Stimulated activated CD4-positive, alpha-beta T cell treated with anti-CD3 and anti-CD28 coated beads, Interleukin-4, amount 100 ng/mL, for 24 hours (primary cell): ENCODE measurements at regions not wholly inside any gene's neighbourhood (a gene's known extent, or its start where the extent isn't known, plus 50 kb on each side); places are given as distances from the start of the nearest gene placed in this dataset.

ENCODE experiments used
- DNase-seq: peaks from one replicate; pipeline ENCODE4 v3.0.0-alpha.2; 2020

- no peak for DNase-seq
These were observed 176.9 kb upstream of the GGTLC1 start for GRCh38 chr20:24165301-24166122.

GRCh38 chr20:24164360-24164759, 175.8 kb upstream of the GGTLC1 start:
- DNase-seq: peak; percentile 21

GRCh38 chr20:24163506-24163905, 174.9 kb upstream of the GGTLC1 start:
- DNase-seq: no peak

GRCh38 chr20:24160563-24161281, 172.1 kb upstream of the GGTLC1 start:
- no peak for DNase-seq

DNA sequence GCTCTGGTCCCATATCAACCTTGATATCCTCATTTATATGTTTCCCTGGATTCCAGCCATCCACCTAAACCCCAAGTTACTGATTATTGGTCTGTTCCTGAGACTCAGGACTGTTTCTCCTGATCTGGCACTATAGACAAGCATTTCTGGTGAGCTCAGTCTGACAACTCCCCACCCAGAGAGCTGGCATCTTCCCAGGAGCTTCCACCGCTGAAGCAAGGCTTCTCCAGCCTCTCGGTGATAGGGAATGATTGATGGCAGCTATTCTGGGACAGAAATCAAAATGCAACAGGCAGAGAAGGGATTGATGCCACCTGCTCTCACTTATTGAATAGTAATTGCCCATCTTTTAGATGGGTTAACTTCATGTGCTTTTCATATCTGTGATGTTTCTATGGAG, 169.7 kb upstream of the GGTLC1 start:
- no peak for DNase-seq

DNA sequence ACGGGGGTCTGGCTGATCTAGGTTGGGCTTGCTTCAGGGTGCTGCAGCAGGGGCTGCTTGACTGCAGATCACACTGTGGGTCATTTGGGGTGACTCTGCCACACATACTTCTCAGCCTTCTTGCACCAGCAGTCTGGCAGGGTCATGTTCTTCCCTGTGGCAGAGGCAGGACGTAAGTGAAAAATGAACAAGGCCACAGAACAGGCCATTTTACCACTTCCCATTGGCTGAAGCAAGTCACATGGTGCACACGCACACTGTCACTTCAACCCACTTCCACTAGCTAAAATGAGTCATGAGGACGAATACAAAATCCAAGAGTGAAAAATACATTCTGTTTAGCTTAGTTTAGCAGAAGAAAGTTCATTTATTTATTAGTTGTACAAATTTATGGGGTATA, 168.6 kb upstream of the GGTLC1 start:
- DNase-seq: no peak

DNA sequence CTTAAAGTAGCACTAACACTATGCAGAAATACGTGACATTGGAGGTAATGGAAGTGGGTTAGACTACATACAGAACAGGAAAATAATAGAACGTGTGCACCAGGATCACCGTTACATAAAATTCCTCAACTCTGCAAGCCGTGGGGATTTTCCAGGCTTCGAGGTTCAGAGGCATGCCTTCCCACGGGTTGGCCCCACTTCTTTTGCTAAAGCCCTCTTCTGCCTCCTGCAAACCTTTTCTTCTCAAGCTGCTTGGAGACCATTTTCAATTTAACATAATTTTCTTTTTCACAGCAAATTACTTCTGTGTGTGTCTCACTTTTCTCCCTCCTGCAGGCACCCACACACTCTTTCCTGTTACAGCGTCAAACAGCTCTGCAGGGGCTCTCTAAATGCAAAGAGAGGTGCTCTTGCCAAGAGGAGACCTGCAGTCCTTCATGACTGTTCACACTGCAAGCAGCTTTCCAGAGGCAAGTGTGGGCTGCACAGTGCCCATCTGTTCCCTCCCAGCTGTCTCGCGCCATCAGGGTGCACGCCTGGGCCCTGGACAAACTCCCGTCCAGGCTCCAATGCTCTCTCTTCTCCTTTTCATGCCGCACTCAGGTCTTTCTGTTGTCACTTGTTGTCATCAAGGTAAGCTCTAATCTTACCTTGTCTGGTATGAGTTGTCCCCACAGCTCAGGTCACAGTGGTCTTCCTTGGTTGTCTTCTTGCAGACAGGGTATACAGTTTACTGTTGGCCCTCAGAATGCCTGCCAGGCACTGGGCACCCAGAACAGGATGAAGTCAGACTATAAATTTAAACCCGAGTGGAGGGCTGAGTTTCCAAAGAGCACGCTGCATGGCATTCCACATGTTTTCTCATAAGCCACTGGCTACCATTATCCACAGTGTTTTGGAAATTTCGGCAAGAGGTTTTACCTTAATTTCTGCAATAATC, 164.8 kb upstream of the GGTLC1 start:
- no peak for DNase-seq

GRCh38 chr20:24151621-24152294, 163.2 kb upstream of the GGTLC1 start:
- DNase-seq: no peak

GRCh38 chr20:24150406-24150805, 161.8 kb upstream of the GGTLC1 start:
- DNase-seq: no peak

- DNase-seq: no peak
These were observed 161.3 kb upstream of the GGTLC1 start for GRCh38 chr20:24149881-24150307.

DNA sequence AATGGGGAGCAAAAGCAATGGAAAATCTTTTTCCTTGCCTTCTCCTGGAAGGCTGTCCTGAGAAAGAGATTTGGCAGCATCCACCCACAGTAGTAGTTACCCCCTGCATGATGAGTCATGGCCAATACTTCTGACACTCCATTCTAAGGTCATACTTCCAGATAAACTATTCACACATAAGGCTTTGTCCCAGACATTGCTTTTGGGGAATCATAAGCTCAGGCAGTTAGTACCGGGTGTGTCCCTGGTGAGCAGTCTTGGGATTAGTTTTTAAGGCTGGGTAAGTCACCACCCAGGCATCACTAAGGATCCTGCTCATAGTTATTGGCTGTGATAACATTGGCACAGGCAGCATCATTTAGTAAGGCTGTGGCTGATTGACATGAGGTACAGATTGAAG, 160.6 kb upstream of the GGTLC1 start:
- DNase-seq: no peak

GRCh38 chr20:24148372-24148771, 159.8 kb upstream of the GGTLC1 start:
- DNase-seq: no peak

DNA sequence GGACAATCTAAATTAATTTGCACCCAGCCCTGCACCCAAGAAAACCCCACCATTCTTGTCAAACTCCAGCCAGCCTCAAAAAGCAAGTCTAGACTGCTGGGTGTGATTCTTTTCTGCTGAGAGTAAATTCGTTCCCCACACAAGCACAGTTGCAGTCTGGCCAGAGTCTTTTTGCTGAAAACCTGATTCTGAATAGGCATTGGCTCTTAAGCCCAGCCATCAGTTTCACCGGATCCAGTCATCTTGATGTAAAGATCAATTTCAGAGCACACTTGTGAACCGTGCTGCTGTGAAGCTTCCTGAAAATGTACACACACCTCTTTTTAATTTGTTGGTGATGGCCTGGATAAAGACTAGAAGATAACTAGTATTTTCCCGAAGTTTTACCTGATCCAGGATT, 159.4 kb upstream of the GGTLC1 start:
- no peak for DNase-seq

DNA sequence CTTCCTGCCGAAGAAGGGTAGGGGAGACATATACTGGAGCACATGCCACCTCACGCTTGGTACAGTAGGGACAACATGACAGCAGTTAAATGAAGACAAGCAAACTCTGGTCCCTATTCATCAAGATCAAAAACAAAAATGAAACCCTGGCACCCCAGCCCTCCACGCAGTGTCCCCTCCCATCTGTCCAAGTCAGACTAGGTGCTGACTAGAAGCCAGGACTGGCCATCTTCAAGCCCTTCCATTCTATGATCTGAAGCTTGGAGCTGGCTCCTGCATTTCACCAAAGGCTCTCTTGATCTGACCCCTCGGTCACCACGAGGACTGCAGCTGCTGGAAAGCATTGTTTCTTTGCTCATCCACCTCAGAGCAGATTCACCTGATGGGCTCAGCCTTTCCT, 158.9 kb upstream of the GGTLC1 start:
- DNase-seq: no peak

- no peak for DNase-seq
These were observed 157.7 kb upstream of the GGTLC1 start for GRCh38 chr20:24146231-24146634.

GRCh38 chr20:24144371-24144770, 155.8 kb upstream of the GGTLC1 start:
- no peak for DNase-seq

- no peak for DNase-seq
These were observed 152.5 kb upstream of the GGTLC1 start for GRCh38 chr20:24141111-24141510.

DNA sequence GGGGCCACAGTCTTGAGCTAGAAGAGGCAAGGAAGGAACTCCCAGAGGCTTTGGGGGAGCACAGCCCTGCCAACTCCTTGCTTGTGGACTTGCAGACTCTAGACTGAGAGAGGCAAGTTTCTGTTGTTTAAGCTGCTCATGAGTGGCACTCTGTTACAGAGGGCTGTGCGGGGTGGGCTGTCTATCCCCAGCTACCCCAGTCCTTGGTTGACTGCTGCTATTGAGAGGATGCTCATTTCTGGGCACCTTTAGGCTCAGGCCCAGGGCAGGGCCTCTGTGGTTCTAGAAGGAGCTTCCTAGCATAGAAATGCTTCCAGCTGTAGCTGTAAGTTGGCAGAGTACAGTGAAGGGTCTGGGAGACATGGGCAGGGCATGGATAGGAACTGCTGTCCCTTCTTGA, 151.3 kb upstream of the GGTLC1 start:
- DNase-seq: no peak

- no peak for DNase-seq
These were observed 150.4 kb upstream of the GGTLC1 start for GRCh38 chr20:24138951-24139350.

GRCh38 chr20:24138196-24138857, 149.7 kb upstream of the GGTLC1 start:
- DNase-seq: no peak

DNA sequence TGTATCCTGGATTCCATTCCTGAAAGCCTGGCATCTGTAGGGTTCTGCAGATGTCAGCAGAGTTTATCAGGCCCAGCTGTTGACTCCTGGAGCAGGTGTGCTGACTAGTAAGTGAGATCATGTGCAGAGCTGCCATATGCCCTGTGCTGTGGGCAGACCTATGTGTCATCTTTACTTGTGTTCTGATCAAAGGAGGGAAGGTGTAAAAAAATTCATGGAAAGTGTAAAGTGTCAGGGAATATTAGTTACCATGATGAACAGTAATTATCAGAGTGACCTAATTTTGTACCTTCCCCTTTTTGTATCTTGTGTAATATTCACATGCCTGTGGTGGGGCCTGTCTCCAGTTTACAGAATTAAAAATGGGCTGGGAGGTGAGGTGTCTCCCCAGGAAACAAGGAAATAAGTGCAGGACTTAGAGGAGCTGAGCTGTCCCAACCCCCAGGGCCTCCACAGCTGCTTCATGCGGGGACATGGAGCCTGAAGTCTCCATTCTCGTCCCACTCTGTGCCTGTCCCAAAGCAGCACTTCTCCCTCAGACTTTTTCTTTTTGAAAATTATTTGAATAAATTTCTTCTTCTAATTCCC, 148.2 kb upstream of the GGTLC1 start:
- no peak for DNase-seq

- DNase-seq: no peak
These were observed 147.2 kb upstream of the GGTLC1 start for GRCh38 chr20:24135781-24136180.
